GM12864 (cell line): ENCODE measurements at regions not wholly inside any gene's neighbourhood (a gene's known extent, or its start where the extent isn't known, plus 50 kb on each side); places are given as distances from the start of the nearest gene placed in this dataset.

ENCODE experiments used
- DNase-seq: peaks from one replicate; pipeline ENCODE4 v3.0.0-alpha.2; 2011; ENCODE audit warnings: low read depth
- H3K4me3 ChIP-seq: 2 replicates; pipeline ENCODE4 v1.5.1; 2011; ENCODE audit warnings: mild to moderate bottlenecking, low read depth, low read length, control low read depth
- CTCF ChIP-seq: IDR thresholded peaks from 2 replicates; pipeline ENCODE4 v1.5.1; 2011; ENCODE audit warnings: low read depth, mild to moderate bottlenecking, moderate library complexity, low read length, control low read depth, inconsistent platforms; ENCODE audit errors: missing control alignments

GRCh38 chr1:79920960-79921669, 914.6 kb upstream of the ADGRL4 start:
- no peak for DNase-seq
- TF ChIP-seq CTCF = no peak

GRCh38 chr1:79914896-79915295, 908.4 kb upstream of the ADGRL4 start:
- TF ChIP-seq CTCF = no peak
- no peak for DNase-seq
- no peak overlapping the region for H3K4me3 ChIP-seq

More at GRCh38 chr1:79920960-79921669, 914.6 kb upstream of the ADGRL4 start:
- no peak overlapping the region for H3K4me3 ChIP-seq

GRCh38 chr1:79912813-79913212, 906.3 kb upstream of the ADGRL4 start:
- no peak for TF ChIP-seq CTCF
- H3K4me3 ChIP-seq = no peak overlapping the region
- no peak for DNase-seq

- no peak for DNase-seq
- no peak overlapping the region for H3K4me3 ChIP-seq
- no peak for TF ChIP-seq CTCF
These were observed 896.8 kb upstream of the ADGRL4 start for GRCh38 chr1:79903321-79903720.

- TF ChIP-seq CTCF = no peak
These were observed 895.9 kb upstream of the ADGRL4 start for GRCh38 chr1:79902418-79902817.

GRCh38 chr1:79899914-79900313, 893.4 kb upstream of the ADGRL4 start:
- no peak overlapping the region for H3K4me3 ChIP-seq
- no peak for DNase-seq
- no peak for TF ChIP-seq CTCF

More at GRCh38 chr1:79902418-79902817, 895.9 kb upstream of the ADGRL4 start:
- DNase-seq = no peak
- H3K4me3 ChIP-seq = no peak overlapping the region

GRCh38 chr1:79896140-79896539, 889.6 kb upstream of the ADGRL4 start:
- no peak for TF ChIP-seq CTCF
- H3K4me3 ChIP-seq = no peak overlapping the region
- DNase-seq = no peak
